Fibroblast of lung (primary cell): ENCODE measurements at regions not wholly inside any gene's neighbourhood (a gene's known extent, or its start where the extent isn't known, plus 50 kb on each side); places are given as distances from the start of the nearest gene placed in this dataset.

Experiments used
- DNase-seq, 2 donors: peaks; one replicate each; pipeline versions ENCODE4 v3.0.0 to v3.0.0-alpha.2; 2010; ENCODE audit warnings: low read depth in 2 of 2
- H2AFZ ChIP-seq: 2 replicates; pipeline ENCODE4 v1.5.1; 2012; ENCODE audit warnings: low read length, control low read depth, inconsistent platforms
- H3K27ac ChIP-seq: 2 replicates; pipeline ENCODE4 v1.5.1; 2011; ENCODE audit warnings: low read length, control low read depth; ENCODE audit not compliant: insufficient read depth
- H3K27me3 ChIP-seq: 2 replicates; pipeline ENCODE4 v1.5.1; 2011; ENCODE audit warnings: mild to moderate bottlenecking, low read length; ENCODE audit not compliant: control insufficient read depth, insufficient read depth
- H3K36me3 ChIP-seq: 2 replicates; pipeline ENCODE4 v1.5.1; 2011; ENCODE audit warnings: low read length; ENCODE audit not compliant: control insufficient read depth, insufficient read depth
- H3K4me1 ChIP-seq: 2 replicates; pipeline ENCODE4 v1.5.1; 2011; ENCODE audit warnings: low read length; ENCODE audit not compliant: control insufficient read depth, insufficient read depth; ENCODE audit errors: extremely low read depth
- H3K4me2 ChIP-seq: 2 replicates; pipeline ENCODE4 v1.5.1; 2011; ENCODE audit warnings: low read length, control low read depth; ENCODE audit not compliant: insufficient read depth; ENCODE audit errors: extremely low read depth
- H3K4me3 ChIP-seq, 4 experiments: fragments of 200-600 bp in 1 of 4; sonication (generic) in 1 of 4; replicated peaks in 1 of 4; 2 replicates each; pipeline ENCODE4 v1.5.1; 2011 to 2016; ENCODE audit warnings: low read length in 4 of 4, low read depth in 3 of 4, mild to moderate bottlenecking in 3 of 4, control low read depth in 2 of 4, inconsistent platforms in 1 of 4, mixed read lengths in 1 of 4; ENCODE audit not compliant: insufficient read depth in 1 of 4; ENCODE audit errors: control extremely low read depth in 1 of 4
- H3K79me2 ChIP-seq: 2 replicates; pipeline ENCODE4 v1.5.1; 2012; ENCODE audit warnings: mild to moderate bottlenecking, low read length, inconsistent platforms; ENCODE audit not compliant: control insufficient read depth, insufficient read depth
- H3K9ac ChIP-seq: 2 replicates; pipeline ENCODE4 v1.5.1; 2011; ENCODE audit warnings: mild to moderate bottlenecking, low read length, control low read depth; ENCODE audit not compliant: insufficient read depth
- H3K9me3 ChIP-seq: 2 replicates; pipeline ENCODE4 v1.5.1; 2012; ENCODE audit warnings: low read depth, low read length; ENCODE audit not compliant: control insufficient read depth, insufficient read depth
- H4K20me1 ChIP-seq: 2 replicates; pipeline ENCODE4 v1.5.1; 2011; ENCODE audit warnings: low read length; ENCODE audit not compliant: control insufficient read depth, insufficient read depth; ENCODE audit errors: extremely low read depth
- EZH2 ChIP-seq: IDR thresholded peaks from 2 replicates; pipeline ENCODE4 v1.5.1; 2012; ENCODE audit warnings: low read length, control low read depth, mild to moderate bottlenecking; ENCODE audit errors: missing control alignments
- TF ChIP-seq, protein P1 (sequence below), 2 donors: IDR thresholded peaks in 1 of 2; conservative IDR thresholded peaks in 1 of 2; 1 replicate in 1 of 2; 2 replicates in 1 of 2; pipeline ENCODE4 v1.5.1; 2011 to 2012; ENCODE audit warnings: low read length in 2 of 2, control low read depth in 1 of 2, inconsistent platforms in 1 of 2, low read depth in 1 of 2, mild to moderate bottlenecking in 1 of 2

DNA sequence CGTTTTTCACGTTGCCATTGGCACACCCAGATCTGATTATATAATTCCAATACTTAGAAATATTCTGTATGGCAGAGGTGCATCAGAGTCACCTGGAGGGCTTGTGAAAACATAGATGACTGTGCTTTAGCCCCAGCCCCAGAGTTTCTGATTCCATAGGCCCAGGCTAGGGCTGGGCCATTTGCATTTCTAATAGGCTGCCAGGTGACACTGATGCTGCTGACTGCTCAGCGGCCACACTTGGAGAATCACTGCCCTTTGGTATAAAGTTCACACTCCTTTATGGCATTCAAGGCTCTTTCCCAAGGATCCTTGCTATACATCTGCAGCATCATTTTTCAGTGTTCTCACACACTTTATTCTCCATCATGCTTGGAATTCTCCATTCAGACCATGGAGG, 137.1 kb downstream of the AKAP11 start:
- H3K4me3 ChIP-seq: no peak overlapping the region
- no peaks in the 10 kb centered on the region for H3K9me3 ChIP-seq
- H2AFZ ChIP-seq: no peak overlapping the region
- no peaks in the 10 kb centered on the region for H4K20me1 ChIP-seq
- no peaks in the 10 kb centered on the region for H3K27me3 ChIP-seq
- no peak overlapping the region for H3K4me2 ChIP-seq
- no peak overlapping the region for H3K27ac ChIP-seq
- no peak overlapping the region for H3K9ac ChIP-seq
- TF ChIP-seq, protein P1, sequence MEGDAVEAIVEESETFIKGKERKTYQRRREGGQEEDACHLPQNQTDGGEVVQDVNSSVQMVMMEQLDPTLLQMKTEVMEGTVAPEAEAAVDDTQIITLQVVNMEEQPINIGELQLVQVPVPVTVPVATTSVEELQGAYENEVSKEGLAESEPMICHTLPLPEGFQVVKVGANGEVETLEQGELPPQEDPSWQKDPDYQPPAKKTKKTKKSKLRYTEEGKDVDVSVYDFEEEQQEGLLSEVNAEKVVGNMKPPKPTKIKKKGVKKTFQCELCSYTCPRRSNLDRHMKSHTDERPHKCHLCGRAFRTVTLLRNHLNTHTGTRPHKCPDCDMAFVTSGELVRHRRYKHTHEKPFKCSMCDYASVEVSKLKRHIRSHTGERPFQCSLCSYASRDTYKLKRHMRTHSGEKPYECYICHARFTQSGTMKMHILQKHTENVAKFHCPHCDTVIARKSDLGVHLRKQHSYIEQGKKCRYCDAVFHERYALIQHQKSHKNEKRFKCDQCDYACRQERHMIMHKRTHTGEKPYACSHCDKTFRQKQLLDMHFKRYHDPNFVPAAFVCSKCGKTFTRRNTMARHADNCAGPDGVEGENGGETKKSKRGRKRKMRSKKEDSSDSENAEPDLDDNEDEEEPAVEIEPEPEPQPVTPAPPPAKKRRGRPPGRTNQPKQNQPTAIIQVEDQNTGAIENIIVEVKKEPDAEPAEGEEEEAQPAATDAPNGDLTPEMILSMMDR (conservative IDR thresholded peaks at IDR 0.05 in 1 of 2, IDR thresholded peaks at IDR 0.05 in 1 of 2; ENCODE audit: low read depth in 1 of 2, low read length in 2 of 2): no peak
- no peak for TF ChIP-seq EZH2
- DNase-seq: no peak
- H3K36me3 ChIP-seq: no peaks in the 10 kb centered on the region
- H3K79me2 ChIP-seq: no peaks in the 10 kb centered on the region
- no peaks in the 10 kb centered on the region for H3K4me1 ChIP-seq

DNA sequence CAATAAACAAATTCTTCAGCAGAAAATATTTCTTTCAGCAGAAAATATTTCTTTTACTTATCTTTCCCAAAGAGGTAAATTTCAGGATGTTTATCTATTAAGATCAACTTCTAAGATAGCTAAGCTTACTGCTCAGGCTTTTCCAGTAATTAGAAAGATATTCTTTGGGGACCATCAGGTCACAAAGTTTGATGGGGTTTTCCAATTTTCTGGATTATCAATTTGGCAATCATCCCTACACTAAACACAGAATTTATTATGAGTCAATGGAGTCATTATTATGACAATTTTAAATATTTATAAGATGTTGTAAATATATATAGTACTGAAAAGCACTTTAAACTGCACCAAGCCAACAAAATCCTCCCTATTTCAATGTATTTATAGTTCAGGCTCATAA, 137.6 kb downstream of the AKAP11 start:
- H3K27ac ChIP-seq: no peak overlapping the region
- no peak overlapping the region for H3K4me3 ChIP-seq
- H4K20me1 ChIP-seq: no peaks in the 10 kb centered on the region
- no peak for DNase-seq
- no peaks in the 10 kb centered on the region for H3K36me3 ChIP-seq
- no peaks in the 10 kb centered on the region for H3K27me3 ChIP-seq
- H3K4me1 ChIP-seq: no peaks in the 10 kb centered on the region
- H2AFZ ChIP-seq: no peak overlapping the region
- no peaks in the 10 kb centered on the region for H3K79me2 ChIP-seq
- no peak overlapping the region for H3K9ac ChIP-seq
- no peak overlapping the region for H3K4me2 ChIP-seq
- no peaks in the 10 kb centered on the region for H3K9me3 ChIP-seq
- TF ChIP-seq, protein P1 (conservative IDR thresholded peaks at IDR 0.05 in 1 of 2, IDR thresholded peaks at IDR 0.05 in 1 of 2; ENCODE audit: low read depth in 1 of 2, low read length in 2 of 2): no peak
- no peak for TF ChIP-seq EZH2

DNA sequence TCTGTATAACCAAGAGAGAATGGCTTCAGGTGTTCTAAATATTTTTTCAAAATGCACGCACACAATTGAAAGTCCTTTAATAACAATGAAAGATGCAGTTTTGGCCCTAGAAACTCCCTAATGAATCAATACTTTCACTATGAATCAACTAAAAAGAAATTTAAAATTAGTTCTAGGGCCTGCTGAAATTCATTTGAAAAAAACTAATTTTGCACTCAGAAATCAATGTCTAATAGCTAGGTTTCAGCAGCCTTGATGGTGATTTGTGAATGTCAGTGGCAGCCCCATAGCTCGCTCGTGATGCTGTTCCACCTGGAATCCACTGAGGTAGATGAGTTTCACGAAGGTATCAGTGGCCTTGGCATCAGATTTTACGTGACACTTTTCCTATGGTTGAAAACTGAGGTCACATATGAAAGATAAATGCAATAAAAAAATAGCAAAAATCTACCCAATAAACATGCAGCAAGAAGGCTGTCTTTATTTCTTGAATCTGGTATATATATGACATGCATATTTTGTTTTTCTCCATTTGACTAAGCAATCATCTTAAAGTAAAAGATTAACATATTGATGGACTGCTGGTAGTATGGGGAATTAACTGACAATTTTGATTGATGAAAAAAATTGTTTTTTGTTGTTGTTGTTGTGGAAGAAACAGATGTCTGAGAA, 141.0 kb downstream of the AKAP11 start:
- no peaks in the 10 kb centered on the region for H4K20me1 ChIP-seq
- H3K27ac ChIP-seq: no peak overlapping the region
- DNase-seq: no peak
- H3K36me3 ChIP-seq: no peaks in the 10 kb centered on the region
- no peaks in the 10 kb centered on the region for H3K4me1 ChIP-seq
- TF ChIP-seq EZH2: no peak
- TF ChIP-seq, protein P1 (conservative IDR thresholded peaks at IDR 0.05 in 1 of 2, IDR thresholded peaks at IDR 0.05 in 1 of 2; ENCODE audit: low read depth in 1 of 2, low read length in 2 of 2): no peak
- H3K4me3 ChIP-seq: no peak overlapping the region
- no peak overlapping the region for H2AFZ ChIP-seq
- H3K79me2 ChIP-seq: no peaks in the 10 kb centered on the region
- H3K27me3 ChIP-seq: no peaks in the 10 kb centered on the region
- H3K9ac ChIP-seq: no peak overlapping the region
- no peaks in the 10 kb centered on the region for H3K9me3 ChIP-seq
- no peak overlapping the region for H3K4me2 ChIP-seq
